NCI-H1105 treated with DMSO at 0.1 percent for 48 hours (cell line): ENCODE measurements at regions not wholly inside any gene's neighbourhood (a gene's known extent, or its start where the extent isn't known, plus 50 kb on each side); places are given as distances from the start of the nearest gene placed in this dataset.
A peak's percentile ranks its signal among the peaks of the same experiment; 100 is the strongest.

Experiments used
- DNase-seq: peaks from one replicate; lab custom pipeline; 2025; lab: John Stamatoyannopoulos, UW

GRCh38 chr12:89920866-89921265, 212.2 kb upstream of the ATP2B1 start:
- no peak for DNase-seq

- DNase-seq: no peak
These were observed 210.7 kb upstream of the ATP2B1 start for GRCh38 chr12:89919241-89919906.

- no peak for DNase-seq
These were observed 209.7 kb upstream of the ATP2B1 start for GRCh38 chr12:89918172-89918846.

- no peak for DNase-seq
These were observed 201.1 kb upstream of the ATP2B1 start for GRCh38 chr12:89909753-89910152.

- DNase-seq: no peak
These were observed 199.0 kb upstream of the ATP2B1 start for GRCh38 chr12:89907659-89908058.

GRCh38 chr12:89906824-89907223, 198.2 kb upstream of the ATP2B1 start:
- DNase-seq: no peak

- no peak for DNase-seq
These were observed 197.5 kb upstream of the ATP2B1 start for GRCh38 chr12:89906178-89906577.

- DNase-seq: no peak
These were observed 193.4 kb upstream of the ATP2B1 start for GRCh38 chr12:89901906-89902642.

GRCh38 chr12:89901319-89901718, 192.7 kb upstream of the ATP2B1 start:
- no peak for DNase-seq

GRCh38 chr12:89899651-89900050, 191.0 kb upstream of the ATP2B1 start:
- DNase-seq: no peak

GRCh38 chr12:89895591-89895990, 187.0 kb upstream of the ATP2B1 start:
- no peak for DNase-seq

- DNase-seq: no peak
These were observed 186.5 kb upstream of the ATP2B1 start for GRCh38 chr12:89895101-89895500.

GRCh38 chr12:89893972-89894706, 185.5 kb upstream of the ATP2B1 start:
- DNase-seq: no peak

- no peak for DNase-seq
These were observed 183.8 kb upstream of the ATP2B1 start for GRCh38 chr12:89892436-89892835.

- no peak for DNase-seq
These were observed 183.3 kb upstream of the ATP2B1 start for GRCh38 chr12:89891933-89892332.

GRCh38 chr12:89890161-89890560, 181.5 kb upstream of the ATP2B1 start:
- DNase-seq: no peak

- no peak for DNase-seq
These were observed 180.4 kb upstream of the ATP2B1 start for GRCh38 chr12:89889062-89889461.

- DNase-seq: no peak
These were observed 176.3 kb upstream of the ATP2B1 start for GRCh38 chr12:89884952-89885351.

GRCh38 chr12:89884416-89884898, 175.8 kb upstream of the ATP2B1 start:
- peak; percentile 54 for DNase-seq

- DNase-seq: peak; percentile 93
These were observed 175.2 kb upstream of the ATP2B1 start for GRCh38 chr12:89883630-89884389.

GRCh38 chr12:89882792-89883191, 174.2 kb upstream of the ATP2B1 start:
- no peak for DNase-seq

- no peak for DNase-seq
These were observed 173.4 kb upstream of the ATP2B1 start for GRCh38 chr12:89882050-89882449.
